Ishikawa (cell line): ENCODE measurements at regions not wholly inside any gene's neighbourhood (a gene's known extent, or its start where the extent isn't known, plus 50 kb on each side); places are given as distances from the start of the nearest gene placed in this dataset.

Source experiments
- CEBPB ChIP-seq: IDR thresholded peaks from 2 replicates; pipeline ENCODE4 v1.6.1; 2012
- CREB1 ChIP-seq: IDR thresholded peaks from 2 replicates; pipeline ENCODE4 v1.6.1; 2012; ENCODE audit warnings: low read depth
- EGR1 ChIP-seq: IDR thresholded peaks from 2 replicates; pipeline ENCODE4 v1.6.1; 2012
- EP300 ChIP-seq: IDR thresholded peaks from 2 replicates; pipeline ENCODE4 v1.6.1; 2012; ENCODE audit warnings: borderline replicate concordance
- FOXM1 ChIP-seq: IDR thresholded peaks from 2 replicates; pipeline ENCODE4 v1.6.1; 2012; ENCODE audit warnings: low read depth, borderline replicate concordance
- MAX ChIP-seq: IDR thresholded peaks from 2 replicates; pipeline ENCODE4 v1.6.1; 2012
- NFIC ChIP-seq: IDR thresholded peaks from 2 replicates; pipeline ENCODE4 v1.6.1; 2012
- RAD21 ChIP-seq: IDR thresholded peaks from 2 replicates; pipeline ENCODE4 v1.6.1; 2012; ENCODE audit warnings: low read depth
- TAF1 ChIP-seq: IDR thresholded peaks from 2 replicates; pipeline ENCODE4 v1.6.1; 2012; ENCODE audit warnings: low read depth, mild to moderate bottlenecking
- TCF12 ChIP-seq: IDR thresholded peaks from 2 replicates; pipeline ENCODE4 v1.6.1; 2012; ENCODE audit warnings: low read depth
- TEAD4 ChIP-seq: IDR thresholded peaks from 2 replicates; pipeline ENCODE4 v1.6.1; 2012
- USF1 ChIP-seq: IDR thresholded peaks from 2 replicates; pipeline ENCODE4 v1.6.1; 2012
- YY1 ChIP-seq: IDR thresholded peaks from 2 replicates; pipeline ENCODE4 v1.6.1; 2012; ENCODE audit warnings: low read depth
- ZBTB7A ChIP-seq: IDR thresholded peaks from 2 replicates; pipeline ENCODE4 v1.6.1; 2012; ENCODE audit warnings: low read depth
- TF ChIP-seq, protein P1 (sequence below): IDR thresholded peaks from 2 replicates; pipeline ENCODE4 v1.6.1; 2012; ENCODE audit warnings: low read depth, mild to moderate bottlenecking

DNA sequence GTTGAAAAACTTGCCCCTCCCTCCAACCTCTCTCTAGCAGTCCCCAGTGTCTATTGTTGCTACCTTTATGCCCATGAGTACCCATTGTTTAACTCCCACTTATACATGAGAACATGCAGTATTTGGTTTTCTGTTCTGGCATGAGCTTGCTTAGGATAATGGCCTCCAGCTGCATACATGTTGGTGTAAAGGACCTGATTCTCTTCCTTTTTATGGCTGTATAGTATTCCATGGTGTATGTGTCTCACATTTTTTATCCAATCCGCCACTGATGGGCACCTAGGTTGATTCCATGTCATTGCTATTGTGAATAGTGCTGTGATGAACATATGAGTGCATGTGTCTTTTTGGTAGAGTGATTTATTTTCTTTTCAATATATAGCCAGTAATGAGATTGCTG lies 50.0 kb upstream of the GPC4 start:
- TF ChIP-seq USF1 (no peak), CREB1 (no peak), CEBPB (no peak), TAF1 (no peak), ZBTB7A (no peak), MAX (no peak), EP300 (no peak), TCF12 (no peak), EGR1 (no peak), RAD21 (no peak), FOXM1 (no peak), NFIC (no peak), TEAD4 (no peak), YY1 (no peak)
- TF ChIP-seq, protein P1, sequence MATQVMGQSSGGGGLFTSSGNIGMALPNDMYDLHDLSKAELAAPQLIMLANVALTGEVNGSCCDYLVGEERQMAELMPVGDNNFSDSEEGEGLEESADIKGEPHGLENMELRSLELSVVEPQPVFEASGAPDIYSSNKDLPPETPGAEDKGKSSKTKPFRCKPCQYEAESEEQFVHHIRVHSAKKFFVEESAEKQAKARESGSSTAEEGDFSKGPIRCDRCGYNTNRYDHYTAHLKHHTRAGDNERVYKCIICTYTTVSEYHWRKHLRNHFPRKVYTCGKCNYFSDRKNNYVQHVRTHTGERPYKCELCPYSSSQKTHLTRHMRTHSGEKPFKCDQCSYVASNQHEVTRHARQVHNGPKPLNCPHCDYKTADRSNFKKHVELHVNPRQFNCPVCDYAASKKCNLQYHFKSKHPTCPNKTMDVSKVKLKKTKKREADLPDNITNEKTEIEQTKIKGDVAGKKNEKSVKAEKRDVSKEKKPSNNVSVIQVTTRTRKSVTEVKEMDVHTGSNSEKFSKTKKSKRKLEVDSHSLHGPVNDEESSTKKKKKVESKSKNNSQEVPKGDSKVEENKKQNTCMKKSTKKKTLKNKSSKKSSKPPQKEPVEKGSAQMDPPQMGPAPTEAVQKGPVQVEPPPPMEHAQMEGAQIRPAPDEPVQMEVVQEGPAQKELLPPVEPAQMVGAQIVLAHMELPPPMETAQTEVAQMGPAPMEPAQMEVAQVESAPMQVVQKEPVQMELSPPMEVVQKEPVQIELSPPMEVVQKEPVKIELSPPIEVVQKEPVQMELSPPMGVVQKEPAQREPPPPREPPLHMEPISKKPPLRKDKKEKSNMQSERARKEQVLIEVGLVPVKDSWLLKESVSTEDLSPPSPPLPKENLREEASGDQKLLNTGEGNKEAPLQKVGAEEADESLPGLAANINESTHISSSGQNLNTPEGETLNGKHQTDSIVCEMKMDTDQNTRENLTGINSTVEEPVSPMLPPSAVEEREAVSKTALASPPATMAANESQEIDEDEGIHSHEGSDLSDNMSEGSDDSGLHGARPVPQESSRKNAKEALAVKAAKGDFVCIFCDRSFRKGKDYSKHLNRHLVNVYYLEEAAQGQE = no peak
